ENCODE measurements at regions not wholly inside any gene's neighbourhood (a gene's known extent, or its start where the extent isn't known, plus 50 kb on each side); places are given as distances from the start of the nearest gene placed in this dataset.

DNA sequence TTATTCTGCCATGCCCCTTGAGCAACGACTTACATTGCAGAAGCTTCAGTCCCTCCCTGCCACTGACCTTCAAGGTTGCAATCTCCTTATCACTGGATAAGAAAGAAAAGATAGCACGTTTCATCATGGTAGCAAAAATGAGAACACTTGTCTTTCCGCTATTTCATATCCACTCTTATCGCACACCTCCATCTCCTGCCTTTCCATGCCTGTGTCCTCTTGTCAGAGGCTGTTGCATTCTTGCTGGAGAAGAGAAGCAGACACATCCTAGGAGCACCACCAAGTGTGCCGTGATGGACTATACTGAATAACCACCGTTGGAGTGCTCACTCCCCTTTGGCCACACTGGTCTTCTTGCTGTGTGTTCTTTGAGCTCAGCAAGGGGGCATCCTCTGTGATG is 230.6 kb upstream of the IRX3 start:
- TF ChIP-seq, protein P1, sequence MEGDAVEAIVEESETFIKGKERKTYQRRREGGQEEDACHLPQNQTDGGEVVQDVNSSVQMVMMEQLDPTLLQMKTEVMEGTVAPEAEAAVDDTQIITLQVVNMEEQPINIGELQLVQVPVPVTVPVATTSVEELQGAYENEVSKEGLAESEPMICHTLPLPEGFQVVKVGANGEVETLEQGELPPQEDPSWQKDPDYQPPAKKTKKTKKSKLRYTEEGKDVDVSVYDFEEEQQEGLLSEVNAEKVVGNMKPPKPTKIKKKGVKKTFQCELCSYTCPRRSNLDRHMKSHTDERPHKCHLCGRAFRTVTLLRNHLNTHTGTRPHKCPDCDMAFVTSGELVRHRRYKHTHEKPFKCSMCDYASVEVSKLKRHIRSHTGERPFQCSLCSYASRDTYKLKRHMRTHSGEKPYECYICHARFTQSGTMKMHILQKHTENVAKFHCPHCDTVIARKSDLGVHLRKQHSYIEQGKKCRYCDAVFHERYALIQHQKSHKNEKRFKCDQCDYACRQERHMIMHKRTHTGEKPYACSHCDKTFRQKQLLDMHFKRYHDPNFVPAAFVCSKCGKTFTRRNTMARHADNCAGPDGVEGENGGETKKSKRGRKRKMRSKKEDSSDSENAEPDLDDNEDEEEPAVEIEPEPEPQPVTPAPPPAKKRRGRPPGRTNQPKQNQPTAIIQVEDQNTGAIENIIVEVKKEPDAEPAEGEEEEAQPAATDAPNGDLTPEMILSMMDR (IDR thresholded peaks at IDR 0.05) = no peak
- no peak for TF ChIP-seq POLR2A (IDR thresholded peaks at IDR 0.05)
